Germinal center (tissue), 1 donor: ENCODE measurements at regions not wholly inside any gene's neighbourhood (a gene's known extent, or its start where the extent isn't known, plus 50 kb on each side); places are given as distances from the start of the nearest gene placed in this dataset.

ENCODE experiments used
- DNase-seq: peaks from one replicate; pipeline ENCODE4 v3.0.0; 2012; ENCODE audit warnings: mixed read lengths, low spot score

GRCh38 chr10:43000651-43001426, 76.0 kb upstream of the RET start:
- no peak for DNase-seq

DNA sequence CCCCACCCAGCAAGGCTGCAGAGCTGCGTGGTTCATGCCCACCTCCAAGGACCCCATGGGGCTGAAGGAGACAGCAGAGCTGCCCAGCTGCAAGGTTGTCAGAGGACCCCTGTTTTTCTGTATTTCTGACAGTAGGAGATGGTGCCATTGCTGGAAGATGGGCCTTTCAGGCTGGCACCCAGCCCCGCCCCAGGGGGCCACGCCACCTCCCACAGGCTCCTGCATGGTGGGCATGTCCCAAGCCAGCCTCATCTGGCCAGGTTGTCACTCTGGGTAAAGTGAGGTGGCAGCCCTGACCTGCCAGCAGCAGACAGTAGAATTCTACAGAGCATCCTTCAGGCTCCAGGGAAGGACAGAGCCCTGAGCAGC, 75.5 kb upstream of the RET start:
- no peak for DNase-seq

GRCh38 chr10:43002596-43002995, 74.3 kb upstream of the RET start:
- no peak for DNase-seq

- DNase-seq: no peak
Observed at GRCh38 chr10:43006490-43006889, 70.4 kb upstream of the RET start.

GRCh38 chr10:43012578-43012977, 64.3 kb upstream of the RET start:
- no peak for DNase-seq

- no peak for DNase-seq
Observed at GRCh38 chr10:43013065-43013464, 63.8 kb upstream of the RET start.

- no peak for DNase-seq
Observed at GRCh38 chr10:43024524-43024923, 52.3 kb upstream of the RET start.

DNA sequence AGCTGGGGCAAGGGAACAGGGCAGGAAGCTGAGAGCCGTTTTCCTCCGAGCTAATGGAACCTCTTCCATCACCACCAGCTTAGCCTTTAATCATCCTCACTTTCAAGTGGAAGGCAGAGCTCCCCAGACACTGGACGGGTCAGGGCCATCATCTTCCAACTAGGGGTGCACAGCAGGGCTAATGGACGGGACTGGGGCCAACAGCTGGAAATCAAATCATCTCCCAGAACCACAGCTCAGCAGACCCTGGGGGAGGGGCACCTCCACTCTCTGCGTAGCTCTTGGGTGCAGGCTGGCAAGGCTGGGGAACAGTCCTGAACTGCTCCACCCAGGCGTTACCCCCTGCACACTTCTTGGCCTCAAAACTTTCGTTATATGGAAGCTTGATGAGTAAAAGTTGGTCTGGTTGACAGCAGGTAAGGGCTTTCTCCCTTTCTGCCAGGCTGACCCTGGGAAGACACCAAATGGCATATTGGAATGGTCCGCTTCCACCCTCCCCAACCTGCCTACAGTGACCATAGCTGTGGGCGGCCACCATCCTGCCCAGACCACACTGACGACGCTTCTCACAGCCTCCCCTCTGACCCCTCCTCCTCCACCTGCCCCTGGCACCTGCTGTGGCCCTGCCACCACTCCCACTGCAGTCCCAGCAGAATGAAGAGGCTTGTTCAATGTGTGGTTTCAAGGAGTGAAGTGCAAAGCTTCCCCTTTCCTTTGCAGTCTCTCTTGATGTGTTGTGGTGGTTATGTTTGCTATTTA, 51.7 kb upstream of the RET start:
- DNase-seq: no peak

GRCh38 chr10:43026039-43026973, 50.6 kb upstream of the RET start:
- no peak for DNase-seq
